Ovary (tissue), 3 donors: ENCODE measurements at regions not wholly inside any gene's neighbourhood (a gene's known extent, or its start where the extent isn't known, plus 50 kb on each side); places are given as distances from the start of the nearest gene placed in this dataset.

Source experiments
- POLR2A ChIP-seq: fragments of 450-650 bp; IDR thresholded peaks from one replicate; pipeline ENCODE4 v1.6.1; 2017; ENCODE audit warnings: antibody characterized with exemption, mild to moderate bottlenecking, moderate library complexity
- TF ChIP-seq, protein P1 (sequence below), 3 donors: fragments of 450-650 bp in 2 of 3; fragments of 200-600 bp in 1 of 3; IDR thresholded peaks; one replicate each; pipeline versions ENCODE4 v1.5.1 to v1.8.0; 2016 to 2022; ENCODE audit warnings: antibody characterized with exemption in 3 of 3, mild to moderate bottlenecking in 1 of 3
- donor health status: DM: no; HTN: no; CAD: no.

DNA sequence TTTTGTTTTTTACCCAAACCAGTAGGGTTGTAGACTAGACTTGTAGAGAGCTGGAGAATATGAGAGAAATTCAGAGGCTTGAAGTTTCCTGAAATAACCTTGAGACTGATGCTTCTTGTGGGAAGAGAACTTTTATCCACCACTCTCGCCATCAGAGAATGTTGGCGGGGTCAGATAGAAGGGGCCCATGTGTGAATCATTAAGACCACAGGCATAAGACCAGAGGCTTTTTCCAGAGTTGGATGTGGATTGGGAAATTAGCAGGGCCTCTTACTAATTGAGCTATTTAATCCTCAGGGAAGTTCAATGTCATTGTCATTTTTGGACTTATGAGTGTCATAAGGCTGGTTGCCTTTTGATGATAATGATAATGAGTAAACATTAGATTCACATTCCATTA is 246.9 kb upstream of the THRB start:
- TF ChIP-seq POLR2A, result no peak
- TF ChIP-seq, protein P1, sequence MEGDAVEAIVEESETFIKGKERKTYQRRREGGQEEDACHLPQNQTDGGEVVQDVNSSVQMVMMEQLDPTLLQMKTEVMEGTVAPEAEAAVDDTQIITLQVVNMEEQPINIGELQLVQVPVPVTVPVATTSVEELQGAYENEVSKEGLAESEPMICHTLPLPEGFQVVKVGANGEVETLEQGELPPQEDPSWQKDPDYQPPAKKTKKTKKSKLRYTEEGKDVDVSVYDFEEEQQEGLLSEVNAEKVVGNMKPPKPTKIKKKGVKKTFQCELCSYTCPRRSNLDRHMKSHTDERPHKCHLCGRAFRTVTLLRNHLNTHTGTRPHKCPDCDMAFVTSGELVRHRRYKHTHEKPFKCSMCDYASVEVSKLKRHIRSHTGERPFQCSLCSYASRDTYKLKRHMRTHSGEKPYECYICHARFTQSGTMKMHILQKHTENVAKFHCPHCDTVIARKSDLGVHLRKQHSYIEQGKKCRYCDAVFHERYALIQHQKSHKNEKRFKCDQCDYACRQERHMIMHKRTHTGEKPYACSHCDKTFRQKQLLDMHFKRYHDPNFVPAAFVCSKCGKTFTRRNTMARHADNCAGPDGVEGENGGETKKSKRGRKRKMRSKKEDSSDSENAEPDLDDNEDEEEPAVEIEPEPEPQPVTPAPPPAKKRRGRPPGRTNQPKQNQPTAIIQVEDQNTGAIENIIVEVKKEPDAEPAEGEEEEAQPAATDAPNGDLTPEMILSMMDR (IDR thresholded peaks at IDR 0.05), result no peak
